WTC11 (cell line): ENCODE measurements at regions not wholly inside any gene's neighbourhood (a gene's known extent, or its start where the extent isn't known, plus 50 kb on each side); places are given as distances from the start of the nearest gene placed in this dataset.

ENCODE experiments used
- AR ChIP-seq: fragments of 250-450 bp; sonication (Bioruptor Pico); IDR thresholded peaks from 2 replicates; pipeline ENCODE4 v1.9.0; 2021; ENCODE audit warnings: mild to moderate bottlenecking
- ATF2 ChIP-seq: sonication (generic); formaldehyde crosslinking; IDR thresholded peaks from 2 replicates; pipeline ENCODE4 v1.8.1; 2022; ENCODE audit warnings: low read depth, missing genetic modification reagents, borderline replicate concordance
- ATF6 ChIP-seq: sonication (generic); formaldehyde crosslinking; IDR thresholded peaks from 2 replicates; pipeline ENCODE4 v1.8.1; 2023; ENCODE audit warnings: mild to moderate bottlenecking, missing genetic modification reagents
- CTCF ChIP-seq: fragments of 200-600 bp; IDR thresholded peaks from 2 replicates; pipeline ENCODE4 v1.8.0; 2022; ENCODE audit warnings: antibody characterized with exemption

GRCh38 chr18:42261731-42262130 lies 306.7 kb downstream of the PIK3C3 start:
- TF ChIP-seq CTCF (no peak), ATF2 (no peak), AR (CRISPR knock-in tag) (no peak), ATF6 (CRISPR knock-in tag) (no peak)
